DMS153 treated with DMSO at 0.1 percent for 48 hours (cell line): ENCODE measurements at regions not wholly inside any gene's neighbourhood (a gene's known extent, or its start where the extent isn't known, plus 50 kb on each side); places are given as distances from the start of the nearest gene placed in this dataset.
"Not testable (repeated sequence)": the region's sequence is repeated elsewhere in the genome, so short reads cannot be mapped to it uniquely, and the experiment has no call there.

ENCODE experiments used
- DNase-seq: peaks from one replicate; lab custom pipeline; 2025; ENCODE audit not compliant: unreplicated experiment; lab: John Stamatoyannopoulos, UW

GRCh38 chr12:34219046-34219770, 196.9 kb downstream of the ALG10 start:
- DNase-seq: no peak

GRCh38 chr12:34220079-34220478, 197.8 kb downstream of the ALG10 start:
- not testable (repeated sequence) for DNase-seq

- no peak for DNase-seq
These were observed 201.3 kb downstream of the ALG10 start for GRCh38 chr12:34223640-34224039.

- DNase-seq: not testable (repeated sequence)
These were observed 203.7 kb downstream of the ALG10 start for GRCh38 chr12:34226044-34226443.

- not testable (repeated sequence) for DNase-seq
These were observed 205.8 kb downstream of the ALG10 start for GRCh38 chr12:34228046-34228445.

GRCh38 chr12:34229033-34229432, 206.7 kb downstream of the ALG10 start:
- DNase-seq: not testable (repeated sequence)

- no peak for DNase-seq
These were observed 211.3 kb downstream of the ALG10 start for GRCh38 chr12:34233618-34234017.

GRCh38 chr12:34236073-34236472, 213.8 kb downstream of the ALG10 start:
- DNase-seq: no peak

GRCh38 chr12:34244608-34245007, 222.3 kb downstream of the ALG10 start:
- no peak for DNase-seq

- no peak for DNase-seq
These were observed 227.0 kb downstream of the ALG10 start for GRCh38 chr12:34249271-34249670.

GRCh38 chr12:34251879-34252278, 229.6 kb downstream of the ALG10 start:
- DNase-seq: not testable (repeated sequence)

GRCh38 chr12:34253674-34254073, 231.4 kb downstream of the ALG10 start:
- no peak for DNase-seq

- no peak for DNase-seq
These were observed 234.8 kb downstream of the ALG10 start for GRCh38 chr12:34257093-34257492.

GRCh38 chr12:34262140-34262539, 239.8 kb downstream of the ALG10 start:
- DNase-seq: not testable (repeated sequence)

GRCh38 chr12:34264110-34264509, 241.8 kb downstream of the ALG10 start:
- no peak for DNase-seq

- DNase-seq: not testable (repeated sequence)
These were observed 251.4 kb downstream of the ALG10 start for GRCh38 chr12:34273703-34274102.

GRCh38 chr12:34275129-34275528, 252.8 kb downstream of the ALG10 start:
- no peak for DNase-seq

GRCh38 chr12:34286483-34286882, 264.2 kb downstream of the ALG10 start:
- no peak for DNase-seq

GRCh38 chr12:34286934-34287333, 264.6 kb downstream of the ALG10 start:
- DNase-seq: no peak

- no peak for DNase-seq
These were observed 265.1 kb downstream of the ALG10 start for GRCh38 chr12:34287437-34287836.

- DNase-seq: no peak
These were observed 266.0 kb downstream of the ALG10 start for GRCh38 chr12:34287986-34288962.

GRCh38 chr12:34288963-34289345, 266.7 kb downstream of the ALG10 start:
- DNase-seq: no peak
